ENCODE measurements at regions not wholly inside any gene's neighbourhood (a gene's known extent, or its start where the extent isn't known, plus 50 kb on each side); places are given as distances from the start of the nearest gene placed in this dataset.

DNA sequence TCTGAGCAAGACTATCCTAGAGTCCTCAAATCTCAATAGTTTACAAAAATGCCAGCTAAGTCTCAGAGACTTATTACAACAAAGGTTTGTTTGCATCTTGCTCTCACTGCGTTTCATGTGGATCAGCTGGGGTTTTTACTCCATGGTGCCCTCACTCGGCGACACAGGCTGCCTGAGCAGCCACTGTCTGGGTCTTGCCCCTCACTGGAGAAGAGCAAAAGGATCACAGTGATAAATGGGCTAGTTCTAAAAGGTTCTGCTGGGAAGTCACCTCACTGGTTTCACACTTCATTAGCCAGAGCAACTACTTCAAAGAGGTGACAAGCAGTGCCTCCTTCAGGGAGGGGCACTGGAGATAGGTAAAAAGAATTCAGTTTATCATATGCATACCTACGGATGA lies 392.0 kb downstream of the RPL10L start:
- TF ChIP-seq, protein P1, sequence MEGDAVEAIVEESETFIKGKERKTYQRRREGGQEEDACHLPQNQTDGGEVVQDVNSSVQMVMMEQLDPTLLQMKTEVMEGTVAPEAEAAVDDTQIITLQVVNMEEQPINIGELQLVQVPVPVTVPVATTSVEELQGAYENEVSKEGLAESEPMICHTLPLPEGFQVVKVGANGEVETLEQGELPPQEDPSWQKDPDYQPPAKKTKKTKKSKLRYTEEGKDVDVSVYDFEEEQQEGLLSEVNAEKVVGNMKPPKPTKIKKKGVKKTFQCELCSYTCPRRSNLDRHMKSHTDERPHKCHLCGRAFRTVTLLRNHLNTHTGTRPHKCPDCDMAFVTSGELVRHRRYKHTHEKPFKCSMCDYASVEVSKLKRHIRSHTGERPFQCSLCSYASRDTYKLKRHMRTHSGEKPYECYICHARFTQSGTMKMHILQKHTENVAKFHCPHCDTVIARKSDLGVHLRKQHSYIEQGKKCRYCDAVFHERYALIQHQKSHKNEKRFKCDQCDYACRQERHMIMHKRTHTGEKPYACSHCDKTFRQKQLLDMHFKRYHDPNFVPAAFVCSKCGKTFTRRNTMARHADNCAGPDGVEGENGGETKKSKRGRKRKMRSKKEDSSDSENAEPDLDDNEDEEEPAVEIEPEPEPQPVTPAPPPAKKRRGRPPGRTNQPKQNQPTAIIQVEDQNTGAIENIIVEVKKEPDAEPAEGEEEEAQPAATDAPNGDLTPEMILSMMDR (IDR thresholded peaks at IDR 0.05): no peak
- TF ChIP-seq POLR2A (IDR thresholded peaks at IDR 0.05): no peak

All from body of pancreas (tissue), 4 donors.